Sigmoid colon (tissue), 6 donors: ENCODE measurements at regions not wholly inside any gene's neighbourhood (a gene's known extent, or its start where the extent isn't known, plus 50 kb on each side); places are given as distances from the start of the nearest gene placed in this dataset.

Experiments used
- DNase-seq: peaks from one replicate; pipeline ENCODE4 v3.0.0-alpha.2; 2019
- H3K27ac ChIP-seq, 4 donors: fragments of 200-600 bp; sonication (generic); one replicate each; pipeline ENCODE4 v1.5.1; 2016 to 2019; ENCODE audit warnings: mild to moderate bottlenecking in 1 of 4
- H3K27me3 ChIP-seq, 3 donors: fragments of 200-600 bp; sonication (generic); one replicate each; pipeline ENCODE4 v1.5.1; 2019; ENCODE audit warnings: mild to moderate bottlenecking in 1 of 3
- H3K36me3 ChIP-seq, 4 donors: fragments of 200-600 bp; sonication (generic); one replicate each; pipeline ENCODE4 v1.5.1; 2016 to 2019
- H3K4me1 ChIP-seq, 4 donors: fragments of 200-600 bp; sonication (generic); one replicate each; pipeline ENCODE4 v1.5.1; 2017 to 2019
- H3K4me3 ChIP-seq, 4 donors: fragments of 200-600 bp; sonication (generic); one replicate each; pipeline ENCODE4 v1.5.1; 2017 to 2019; ENCODE audit warnings: mild to moderate bottlenecking in 2 of 4, moderate library complexity in 1 of 4
- H3K9me3 ChIP-seq, 4 donors: fragments of 200-600 bp in 3 of 4; sonication (generic) in 3 of 4; one replicate each; pipeline versions ENCODE4 v1.5.1 to v1.6.1; 2013 to 2019
- EP300 ChIP-seq, 4 donors: sonication (generic); formaldehyde crosslinking; IDR thresholded peaks; one replicate each; pipeline ENCODE4 v1.6.1; 2017; ENCODE audit warnings: antibody characterized with exemption in 4 of 4
- POLR2A ChIP-seq, 2 donors: fragments of 450-650 bp; IDR thresholded peaks; one replicate each; pipeline ENCODE4 v1.6.1; 2016; ENCODE audit warnings: antibody characterized with exemption in 2 of 2, mild to moderate bottlenecking in 2 of 2, moderate library complexity in 2 of 2
- POLR2AphosphoS5 ChIP-seq, 4 donors: sonication (generic); formaldehyde crosslinking; IDR thresholded peaks; one replicate each; pipeline ENCODE4 v1.6.1; 2017; ENCODE audit warnings: antibody characterized with exemption in 4 of 4
- WGBS, 2 donors: extraction: QIAGEN DNeasy Blood & Tissue Kit; methylation state at CpG; one replicate each; pipeline ENCODE4 v1.1.7; 2013; 5-methylcytosine and 5-hydroxymethylcytosine counted together
- intact Hi-C: fragments of 100-400 bp; cut with DNase I; formaldehyde crosslinking; loops from one replicate; pipeline ENCODE4 v1.15.1; 2023
- TF ChIP-seq, protein P1 (sequence below), 4 experiments: fragments of 450-650 bp in 3 of 4; fragments of 200-600 bp in 1 of 4; IDR thresholded peaks; one replicate each; pipeline ENCODE4 v1.5.1; 2016 to 2019; ENCODE audit warnings: antibody characterized with exemption in 4 of 4, mild to moderate bottlenecking in 3 of 4, moderate library complexity in 2 of 4
- donor health status: healthy with polysubstance abuse.
- donor health status: healthy.

DNA sequence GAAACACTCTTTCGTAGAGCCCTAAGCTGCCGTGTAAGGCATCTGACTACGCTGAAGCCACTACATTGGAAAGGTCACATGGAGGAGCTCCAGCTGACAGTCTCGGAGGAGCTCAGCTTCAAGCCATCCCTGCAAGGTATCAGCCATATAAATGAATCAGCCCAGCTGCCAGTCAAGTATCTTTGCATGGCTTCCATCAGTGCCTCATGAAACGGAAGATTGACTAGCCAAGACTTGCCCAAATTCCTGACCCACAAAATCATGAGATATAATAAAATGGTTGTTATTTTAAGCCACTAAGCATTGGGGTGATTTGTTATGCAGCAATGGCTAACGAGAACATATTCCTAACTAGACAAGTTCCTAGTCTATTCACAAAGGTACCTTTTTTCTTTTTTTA, 104.1 kb upstream of the SCOC start:
- no peaks in the 10 kb centered on the region for H3K36me3 ChIP-seq
- no peak overlapping the region for H3K4me3 ChIP-seq
- H3K4me1 ChIP-seq = no peaks in the 10 kb centered on the region
- 94 to 95% methylated on average over 6 of the region's 6 CpGs for WGBS, 2 donors
- H3K27me3 ChIP-seq = no peaks in the 10 kb centered on the region
- intact Hi-C loops = no loop called here
- no peak for DNase-seq
- TF ChIP-seq POLR2A (IDR thresholded peaks at IDR 0.05) (no peak), POLR2AphosphoS5 (IDR thresholded peaks at IDR 0.05) (no peak), EP300 (IDR thresholded peaks at IDR 0.05) (no peak)
- TF ChIP-seq, protein P1, sequence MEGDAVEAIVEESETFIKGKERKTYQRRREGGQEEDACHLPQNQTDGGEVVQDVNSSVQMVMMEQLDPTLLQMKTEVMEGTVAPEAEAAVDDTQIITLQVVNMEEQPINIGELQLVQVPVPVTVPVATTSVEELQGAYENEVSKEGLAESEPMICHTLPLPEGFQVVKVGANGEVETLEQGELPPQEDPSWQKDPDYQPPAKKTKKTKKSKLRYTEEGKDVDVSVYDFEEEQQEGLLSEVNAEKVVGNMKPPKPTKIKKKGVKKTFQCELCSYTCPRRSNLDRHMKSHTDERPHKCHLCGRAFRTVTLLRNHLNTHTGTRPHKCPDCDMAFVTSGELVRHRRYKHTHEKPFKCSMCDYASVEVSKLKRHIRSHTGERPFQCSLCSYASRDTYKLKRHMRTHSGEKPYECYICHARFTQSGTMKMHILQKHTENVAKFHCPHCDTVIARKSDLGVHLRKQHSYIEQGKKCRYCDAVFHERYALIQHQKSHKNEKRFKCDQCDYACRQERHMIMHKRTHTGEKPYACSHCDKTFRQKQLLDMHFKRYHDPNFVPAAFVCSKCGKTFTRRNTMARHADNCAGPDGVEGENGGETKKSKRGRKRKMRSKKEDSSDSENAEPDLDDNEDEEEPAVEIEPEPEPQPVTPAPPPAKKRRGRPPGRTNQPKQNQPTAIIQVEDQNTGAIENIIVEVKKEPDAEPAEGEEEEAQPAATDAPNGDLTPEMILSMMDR (IDR thresholded peaks at IDR 0.05) = no peak
- H3K9me3 ChIP-seq = no peaks in the 10 kb centered on the region
- H3K27ac ChIP-seq = no peak overlapping the region

DNA sequence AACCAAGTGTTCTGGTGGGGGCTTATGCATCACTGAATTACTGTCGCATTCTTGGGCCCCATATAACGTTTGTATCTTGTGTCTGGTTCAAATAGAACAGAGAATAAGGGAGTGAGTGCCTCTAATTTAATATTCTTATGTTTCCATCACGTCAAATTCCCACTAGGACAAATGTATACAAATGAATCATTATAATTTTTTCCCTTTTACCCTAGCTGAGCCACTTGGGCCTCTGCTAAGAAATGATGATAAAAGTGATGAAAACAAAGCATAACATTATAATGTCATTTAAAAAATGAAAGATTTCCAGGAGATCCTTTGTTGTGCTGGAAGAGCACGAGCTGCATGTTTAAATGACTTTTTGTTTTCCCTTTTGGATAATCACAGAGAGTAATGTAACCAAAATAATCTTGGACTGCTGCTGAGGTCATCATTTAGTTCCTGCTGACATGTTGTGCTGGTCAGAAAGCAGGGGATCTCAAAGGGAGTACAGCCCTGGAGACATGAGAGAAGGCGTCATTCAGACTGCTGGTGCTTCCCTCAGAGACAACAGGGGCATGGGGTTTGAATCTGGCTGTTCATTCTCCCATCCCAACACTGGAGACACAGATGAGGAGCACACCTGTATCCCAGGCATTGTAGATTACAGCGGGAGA, 105.1 kb upstream of the SCOC start:
- 82 to 83% methylated on average over 6 of the region's 6 CpGs for WGBS, 2 donors
- Histone ChIP-seq H3K4me3 (no peak overlapping the region), H3K9me3 (no peaks in the 10 kb centered on the region), H3K27me3 (no peaks in the 10 kb centered on the region), H3K4me1 (no peaks in the 10 kb centered on the region), H3K27ac (no peak overlapping the region), H3K36me3 (no peaks in the 10 kb centered on the region)
- no peak for DNase-seq
- TF ChIP-seq EP300 (IDR thresholded peaks at IDR 0.05) (no peak), POLR2AphosphoS5 (IDR thresholded peaks at IDR 0.05) (no peak), POLR2A (IDR thresholded peaks at IDR 0.05) (no peak)
- TF ChIP-seq, protein P1 (IDR thresholded peaks at IDR 0.05) = no peak
- intact Hi-C loops = no loop called here

DNA sequence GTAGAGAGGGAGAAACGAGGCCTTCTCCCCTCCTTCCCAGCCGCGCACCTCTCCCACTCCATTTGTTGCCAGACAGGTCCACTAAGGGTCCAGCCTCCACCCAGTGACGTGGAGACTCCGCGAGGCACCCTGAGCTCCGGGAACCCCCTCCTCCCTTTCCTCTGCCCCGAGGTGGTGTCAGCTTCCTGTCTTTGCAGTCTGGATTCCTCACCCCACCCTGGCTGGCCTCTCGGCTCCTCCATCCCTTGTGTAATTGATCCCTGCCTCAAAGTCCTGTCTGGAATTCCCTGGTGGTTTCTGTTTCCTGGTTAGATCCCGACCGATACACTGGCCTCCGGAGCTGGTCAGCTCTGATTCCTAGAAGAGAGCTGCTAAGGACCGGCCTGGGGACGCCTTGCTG, 105.9 kb upstream of the SCOC start:
- intact Hi-C loops = no loop called here
- Histone ChIP-seq H3K27ac (no peak overlapping the region), H3K9me3 (no peaks in the 10 kb centered on the region), H3K27me3 (no peaks in the 10 kb centered on the region), H3K4me1 (no peaks in the 10 kb centered on the region), H3K36me3 (no peaks in the 10 kb centered on the region), H3K4me3 (no peak overlapping the region)
- TF ChIP-seq POLR2AphosphoS5 (IDR thresholded peaks at IDR 0.05) = no peak
- TF ChIP-seq, protein P1 (IDR thresholded peaks at IDR 0.05) = no peak
- TF ChIP-seq EP300 (IDR thresholded peaks at IDR 0.05) = no peak
- TF ChIP-seq POLR2A (IDR thresholded peaks at IDR 0.05) = no peak
- DNase-seq = no peak
- WGBS, 2 donors = 87 to 88% methylated on average over 14 of the region's 14 CpGs

DNA sequence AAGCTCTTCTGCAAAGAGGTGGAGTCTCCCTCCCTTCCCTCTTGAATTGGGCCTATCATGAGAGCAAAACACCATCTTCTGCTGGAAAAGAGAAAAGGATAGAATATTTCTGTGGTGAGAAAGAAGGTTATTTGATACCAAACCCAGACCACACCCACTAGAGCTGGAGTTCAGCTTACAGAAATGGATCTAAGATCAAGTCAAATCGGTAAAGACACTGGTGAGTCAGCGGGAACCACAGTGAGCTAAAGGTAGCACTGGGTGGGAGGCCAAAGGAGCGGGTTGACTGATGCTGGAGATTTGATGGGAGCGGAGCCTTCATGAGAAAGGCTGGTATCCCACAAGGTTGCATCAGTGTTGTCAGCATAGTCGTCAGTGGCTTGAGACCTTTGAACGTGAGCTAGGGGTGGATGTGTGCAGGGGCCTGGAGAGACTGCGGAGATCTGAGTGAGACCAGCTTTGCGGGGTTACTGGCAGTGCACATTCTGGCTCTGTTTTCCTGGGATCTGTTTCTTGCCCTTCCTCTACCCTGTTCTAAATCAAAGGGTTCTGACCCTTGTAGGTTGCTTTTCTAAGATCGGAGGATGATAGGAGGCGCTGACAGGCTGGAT, 106.4 kb upstream of the SCOC start:
- intact Hi-C loops = no loop called here
- H3K4me1 ChIP-seq = no peaks in the 10 kb centered on the region
- no peak for DNase-seq
- H3K27me3 ChIP-seq = no peaks in the 10 kb centered on the region
- no peaks in the 10 kb centered on the region for H3K9me3 ChIP-seq
- no peaks in the 10 kb centered on the region for H3K36me3 ChIP-seq
- H3K27ac ChIP-seq = no peak overlapping the region
- 90 to 97% methylated on average over 10 of the region's 10 CpGs for WGBS, 2 donors
- TF ChIP-seq POLR2AphosphoS5 (IDR thresholded peaks at IDR 0.05) (no peak), EP300 (IDR thresholded peaks at IDR 0.05) (no peak), POLR2A (IDR thresholded peaks at IDR 0.05) (no peak)
- TF ChIP-seq, protein P1 (IDR thresholded peaks at IDR 0.05) = no peak
- no peak overlapping the region for H3K4me3 ChIP-seq
